ENCODE measurements at regions not wholly inside any gene's neighbourhood (a gene's known extent, or its start where the extent isn't known, plus 50 kb on each side); places are given as distances from the start of the nearest gene placed in this dataset.
A peak's percentile ranks its signal among the peaks of the same experiment; 100 is the strongest.
"Not testable (repeated sequence)": the region's sequence is repeated elsewhere in the genome, so short reads cannot be mapped to it uniquely, and the experiment has no call there.

- DNase-seq (ENCODE audit: low read depth in 2 of 2): not testable (repeated sequence)
Observed at GRCh38 chr16:31975826-31976419, 102.3 kb downstream of the ZNF267 start.

- DNase-seq (ENCODE audit: low read depth in 2 of 2): not testable (repeated sequence)
Observed at GRCh38 chr16:31978463-31978862, 104.9 kb downstream of the ZNF267 start.

- not testable (repeated sequence) for DNase-seq (ENCODE audit: low read depth in 2 of 2)
Observed at GRCh38 chr16:31981739-31982138, 108.1 kb downstream of the ZNF267 start.

GRCh38 chr16:31982986-31983385, 109.4 kb downstream of the ZNF267 start:
- DNase-seq (ENCODE audit: low read depth in 2 of 2): not testable (repeated sequence)

- DNase-seq (ENCODE audit: low read depth in 2 of 2): not testable (repeated sequence)
Observed at GRCh38 chr16:31983666-31984065, 110.1 kb downstream of the ZNF267 start.

GRCh38 chr16:31986895-31987294, 113.3 kb downstream of the ZNF267 start:
- not testable (repeated sequence) for DNase-seq (ENCODE audit: low read depth in 2 of 2)

GRCh38 chr16:31988595-31989581, 115.3 kb downstream of the ZNF267 start:
- DNase-seq (ENCODE audit: low read depth in 2 of 2): peak; percentile 33 to 34

GRCh38 chr16:31990261-31990660, 116.7 kb downstream of the ZNF267 start:
- DNase-seq (ENCODE audit: low read depth in 2 of 2): not testable (repeated sequence)

- not testable (repeated sequence) for DNase-seq (ENCODE audit: low read depth in 2 of 2)
Observed at GRCh38 chr16:31990980-31991379, 117.4 kb downstream of the ZNF267 start.

- DNase-seq (ENCODE audit: low read depth in 2 of 2): not testable (repeated sequence)
Observed at GRCh38 chr16:31996325-31996724, 122.7 kb downstream of the ZNF267 start.

- not testable (repeated sequence) for DNase-seq (ENCODE audit: low read depth in 2 of 2)
Observed at GRCh38 chr16:32002496-32002895, 128.9 kb downstream of the ZNF267 start.

- DNase-seq (ENCODE audit: low read depth in 2 of 2): not testable (repeated sequence)
Observed at GRCh38 chr16:32003819-32004218, 130.2 kb downstream of the ZNF267 start.

GRCh38 chr16:32038783-32039496, 165.3 kb downstream of the ZNF267 start:
- not testable (repeated sequence) for DNase-seq (ENCODE audit: low read depth in 2 of 2)

GRCh38 chr16:32039919-32040318, 166.3 kb downstream of the ZNF267 start:
- DNase-seq (ENCODE audit: low read depth in 2 of 2): not testable (repeated sequence)

- DNase-seq (ENCODE audit: low read depth in 2 of 2): peak in 1 of 2 donors; percentile 10
Observed at GRCh38 chr16:32066016-32066651, 187.0 kb upstream of the TP53TG3D start.

GRCh38 chr16:32071586-32071985, 181.5 kb upstream of the TP53TG3D start:
- DNase-seq (ENCODE audit: low read depth in 2 of 2): not testable (repeated sequence)

- not testable (repeated sequence) for DNase-seq (ENCODE audit: low read depth in 2 of 2)
Observed at GRCh38 chr16:32083891-32084290, 169.2 kb upstream of the TP53TG3D start.

GRCh38 chr16:32084656-32085401, 168.3 kb upstream of the TP53TG3D start:
- not testable (repeated sequence) for DNase-seq (ENCODE audit: low read depth in 2 of 2)

GRCh38 chr16:32085438-32086141, 167.5 kb upstream of the TP53TG3D start:
- DNase-seq (ENCODE audit: low read depth in 2 of 2): peak in 1 of 2 donors; percentile 16

- DNase-seq (ENCODE audit: low read depth in 2 of 2): not testable (repeated sequence)
Observed at GRCh38 chr16:32115562-32115961, 137.5 kb upstream of the TP53TG3D start.

All from stimulated activated CD8-positive, alpha-beta memory T cell treated with anti-CD3 and anti-CD28 coated beads, Interleukin-2, amount 100 ng/mL, for 1 hour (primary cell).